Astrocyte (in vitro differentiated cells and primary cell): ENCODE measurements at regions not wholly inside any gene's neighbourhood (a gene's known extent, or its start where the extent isn't known, plus 50 kb on each side); places are given as distances from the start of the nearest gene placed in this dataset.

ENCODE experiments used
- DNase-seq: peaks from one replicate; pipeline ENCODE4 v3.0.0-alpha.2; 2010; ENCODE audit warnings: low read depth
- FAIRE-seq: peaks from 2 replicates; lab custom pipeline; 2011; peaks lifted over from hg19 to GRCh38; lab: Jason Lieb, UNC
- H2AFZ ChIP-seq: 2 replicates; pipeline ENCODE4 v1.6.0; 2012; ENCODE audit warnings: low read depth, low read length, inconsistent platforms
- H3K27ac ChIP-seq: 2 replicates; pipeline ENCODE4 v1.5.1; 2011; ENCODE audit warnings: low read depth, low read length, inconsistent platforms
- H3K27me3 ChIP-seq: 2 replicates; pipeline ENCODE4 v1.6.0; 2011; ENCODE audit warnings: low read length, inconsistent platforms; ENCODE audit not compliant: insufficient read depth
- H3K36me3 ChIP-seq: 2 replicates; pipeline ENCODE4 v1.5.1; 2011; ENCODE audit warnings: low read length, inconsistent platforms; ENCODE audit not compliant: insufficient read depth
- H3K4me1 ChIP-seq: 2 replicates; pipeline ENCODE4 v1.5.1; 2011; ENCODE audit warnings: low read length, inconsistent platforms; ENCODE audit not compliant: insufficient read depth
- H3K4me2 ChIP-seq: 2 replicates; pipeline ENCODE4 v1.6.0; 2012; ENCODE audit warnings: low read length, inconsistent platforms
- H3K4me3 ChIP-seq: 2 replicates; pipeline ENCODE4 v1.5.1; 2011; ENCODE audit warnings: low read depth, mild to moderate bottlenecking, low read length, inconsistent platforms; ENCODE audit not compliant: insufficient read depth
- H3K79me2 ChIP-seq: 2 replicates; pipeline ENCODE4 v1.6.0; 2012; ENCODE audit warnings: mild to moderate bottlenecking, low read length, inconsistent platforms; ENCODE audit not compliant: insufficient read depth
- H3K9ac ChIP-seq: 2 replicates; pipeline ENCODE4 v1.6.0; 2012; ENCODE audit warnings: mild to moderate bottlenecking, low read length, inconsistent platforms
- H3K9me3 ChIP-seq: 2 replicates; pipeline ENCODE4 v1.5.1; 2012; ENCODE audit warnings: low read depth, mild to moderate bottlenecking, low read length, inconsistent platforms; ENCODE audit not compliant: insufficient read depth
- H4K20me1 ChIP-seq: 2 replicates; pipeline ENCODE4 v1.6.0; 2012; ENCODE audit warnings: low read length, inconsistent platforms; ENCODE audit not compliant: insufficient read depth
- H3K27ac Mint-ChIP-seq: one replicate; pipeline ENCODE4 v1.8.0; 2021; ENCODE audit warnings: mild to moderate bottlenecking, mixed read lengths; ENCODE audit not compliant: unreplicated experiment
- H3K27me3 Mint-ChIP-seq: one replicate; pipeline ENCODE4 v1.8.0; 2021; ENCODE audit warnings: low read depth, mixed read lengths; ENCODE audit not compliant: unreplicated experiment
- H3K36me3 Mint-ChIP-seq: one replicate; pipeline ENCODE4 v1.8.0; 2021; ENCODE audit warnings: low read depth, mixed read lengths; ENCODE audit not compliant: unreplicated experiment
- H3K4me1 Mint-ChIP-seq: one replicate; pipeline ENCODE4 v1.8.0; 2021; ENCODE audit warnings: low read depth, mixed read lengths; ENCODE audit not compliant: unreplicated experiment
- H3K4me3 Mint-ChIP-seq: one replicate; pipeline ENCODE4 v1.8.0; 2021; ENCODE audit warnings: mild to moderate bottlenecking, moderate library complexity, mixed read lengths; ENCODE audit not compliant: unreplicated experiment
- H3K9me3 Mint-ChIP-seq: one replicate; pipeline ENCODE4 v1.8.0; 2021; ENCODE audit warnings: mild to moderate bottlenecking, mixed read lengths; ENCODE audit not compliant: unreplicated experiment
- EZH2 ChIP-seq: IDR thresholded peaks from 2 replicates; pipeline ENCODE4 v1.6.1; 2012; ENCODE audit warnings: mild to moderate bottlenecking, low read length, inconsistent platforms; ENCODE audit not compliant: insufficient read depth
- TF ChIP-seq, protein P1 (sequence below): IDR thresholded peaks from 2 replicates; pipeline ENCODE4 v1.5.1; 2011; ENCODE audit warnings: low read depth, mild to moderate bottlenecking, inconsistent platforms, low read length, moderate library complexity; ENCODE audit not compliant: insufficient read depth

DNA sequence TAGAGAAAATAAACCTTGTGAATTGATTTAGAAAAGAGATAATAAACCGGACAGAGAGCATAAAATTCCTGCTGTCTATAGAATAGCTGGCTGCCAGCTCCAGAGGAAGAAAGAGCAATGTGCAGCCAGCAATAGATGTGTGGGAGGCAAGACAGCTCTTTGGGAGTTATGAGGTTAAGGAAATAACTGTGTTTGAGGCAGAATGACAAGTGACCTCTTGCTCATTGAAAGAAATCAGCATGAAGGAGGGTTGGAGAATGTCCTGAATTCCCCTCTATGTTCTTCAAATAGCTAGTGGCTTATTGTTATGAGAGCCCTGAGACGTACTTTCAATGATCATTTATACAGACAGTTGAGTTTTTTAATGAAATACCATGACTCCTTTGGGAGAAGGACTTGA is 1009.9 kb upstream of the NXPH2 start:
- H2AFZ ChIP-seq, result no peak overlapping the region
- DNase-seq, result no peak
- H3K4me2 ChIP-seq, result no peak overlapping the region
- no peak overlapping the region for H3K9ac ChIP-seq
- TF ChIP-seq, protein P1, sequence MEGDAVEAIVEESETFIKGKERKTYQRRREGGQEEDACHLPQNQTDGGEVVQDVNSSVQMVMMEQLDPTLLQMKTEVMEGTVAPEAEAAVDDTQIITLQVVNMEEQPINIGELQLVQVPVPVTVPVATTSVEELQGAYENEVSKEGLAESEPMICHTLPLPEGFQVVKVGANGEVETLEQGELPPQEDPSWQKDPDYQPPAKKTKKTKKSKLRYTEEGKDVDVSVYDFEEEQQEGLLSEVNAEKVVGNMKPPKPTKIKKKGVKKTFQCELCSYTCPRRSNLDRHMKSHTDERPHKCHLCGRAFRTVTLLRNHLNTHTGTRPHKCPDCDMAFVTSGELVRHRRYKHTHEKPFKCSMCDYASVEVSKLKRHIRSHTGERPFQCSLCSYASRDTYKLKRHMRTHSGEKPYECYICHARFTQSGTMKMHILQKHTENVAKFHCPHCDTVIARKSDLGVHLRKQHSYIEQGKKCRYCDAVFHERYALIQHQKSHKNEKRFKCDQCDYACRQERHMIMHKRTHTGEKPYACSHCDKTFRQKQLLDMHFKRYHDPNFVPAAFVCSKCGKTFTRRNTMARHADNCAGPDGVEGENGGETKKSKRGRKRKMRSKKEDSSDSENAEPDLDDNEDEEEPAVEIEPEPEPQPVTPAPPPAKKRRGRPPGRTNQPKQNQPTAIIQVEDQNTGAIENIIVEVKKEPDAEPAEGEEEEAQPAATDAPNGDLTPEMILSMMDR, result no peak
- no peak for TF ChIP-seq EZH2
- H3K27me3 ChIP-seq, result no peaks in the 10 kb centered on the region
- Mint-ChIP-seq H3K27me3 (no peaks in the 10 kb centered on the region), H3K4me3 (no peak overlapping the region), H3K36me3 (no peaks in the 10 kb centered on the region), H3K27ac (no peak overlapping the region), H3K9me3 (no peaks in the 10 kb centered on the region), H3K4me1 (peaks cover under 1% of the 10 kb centered on the region)
- no peak overlapping the region for H3K4me3 ChIP-seq
- no peaks in the 10 kb centered on the region for H3K9me3 ChIP-seq
- no peaks in the 10 kb centered on the region for H3K4me1 ChIP-seq
- no peaks in the 10 kb centered on the region for H3K36me3 ChIP-seq
- no peak for FAIRE-seq
- no peak overlapping the region for H3K27ac ChIP-seq
- H4K20me1 ChIP-seq, result no peaks in the 10 kb centered on the region
- H3K79me2 ChIP-seq, result no peaks in the 10 kb centered on the region

DNA sequence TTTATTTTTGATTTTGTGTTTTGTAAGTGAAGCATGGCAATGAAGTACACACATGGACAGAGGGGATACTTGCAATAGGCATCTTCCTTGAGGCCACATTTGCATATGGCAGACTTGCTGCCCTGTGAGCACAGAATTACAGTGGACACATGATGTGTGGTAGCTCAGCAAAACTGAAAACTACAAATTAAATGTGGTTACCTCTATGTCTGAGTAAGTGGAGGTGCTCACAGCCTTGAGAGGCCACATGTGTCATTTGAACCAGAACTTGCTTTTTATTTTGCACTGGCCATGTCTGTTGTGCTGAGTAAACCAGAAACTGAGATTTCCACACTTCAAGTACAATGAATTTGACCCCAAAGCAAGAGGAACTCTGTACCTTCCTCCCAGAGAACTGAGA is 998.5 kb upstream of the NXPH2 start:
- TF ChIP-seq, protein P1, result no peak
- no peak for TF ChIP-seq EZH2
- no peaks in the 10 kb centered on the region for H3K9me3 Mint-ChIP-seq
- Histone ChIP-seq H3K27me3 (no peaks in the 10 kb centered on the region), H2AFZ (no peak overlapping the region), H3K9ac (no peak overlapping the region), H3K36me3 (no peaks in the 10 kb centered on the region), H4K20me1 (no peaks in the 10 kb centered on the region), H3K79me2 (no peaks in the 10 kb centered on the region), H3K27ac (no peak overlapping the region), H3K4me2 (no peak overlapping the region), H3K9me3 (no peaks in the 10 kb centered on the region), H3K4me3 (no peak overlapping the region), H3K4me1 (no peaks in the 10 kb centered on the region)
- H3K4me1 Mint-ChIP-seq, result no peaks in the 10 kb centered on the region
- H3K36me3 Mint-ChIP-seq, result no peaks in the 10 kb centered on the region
- DNase-seq (no peak), FAIRE-seq (no peak)
- no peak overlapping the region for H3K27ac Mint-ChIP-seq
- no peak overlapping the region for H3K4me3 Mint-ChIP-seq
- peaks cover 2% of the 10 kb centered on the region for H3K27me3 Mint-ChIP-seq

DNA sequence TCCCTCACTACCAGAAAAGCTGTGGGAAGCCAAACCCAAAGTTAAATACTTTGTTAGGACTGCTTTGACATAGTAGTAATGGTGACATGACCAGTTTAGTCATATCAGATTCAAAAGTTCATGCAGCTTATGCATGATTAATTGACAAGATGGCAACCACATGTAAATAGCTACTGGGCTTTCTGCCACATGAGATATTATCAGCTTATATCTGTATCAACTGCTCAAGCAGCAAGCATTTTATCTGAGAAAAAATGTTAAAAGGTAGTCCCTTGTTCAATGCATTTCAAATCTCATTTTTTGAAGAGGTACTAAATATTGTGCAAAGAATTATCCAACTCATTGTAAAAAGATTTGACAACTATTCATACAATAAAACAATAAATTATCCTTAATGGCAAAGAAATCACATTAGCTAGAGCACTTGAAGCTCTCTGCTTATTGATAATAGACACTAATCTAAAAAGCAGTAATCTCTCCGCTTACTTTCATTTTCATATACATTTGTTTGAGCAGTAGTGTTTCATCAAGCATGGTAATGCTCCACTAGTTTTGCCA is 993.6 kb upstream of the NXPH2 start:
- Histone ChIP-seq H3K79me2 (no peaks in the 10 kb centered on the region), H3K36me3 (no peaks in the 10 kb centered on the region), H3K4me1 (no peaks in the 10 kb centered on the region), H2AFZ (no peak overlapping the region), H3K9me3 (no peaks in the 10 kb centered on the region), H3K9ac (no peak overlapping the region), H3K27ac (no peak overlapping the region), H3K4me3 (no peak overlapping the region), H3K27me3 (no peaks in the 10 kb centered on the region), H3K4me2 (no peak overlapping the region), H4K20me1 (no peaks in the 10 kb centered on the region)
- Mint-ChIP-seq H3K27ac (no peak overlapping the region), H3K36me3 (no peaks in the 10 kb centered on the region), H3K9me3 (no peaks in the 10 kb centered on the region), H3K4me1 (no peaks in the 10 kb centered on the region), H3K27me3 (peaks cover 2% of the 10 kb centered on the region), H3K4me3 (no peak overlapping the region)
- FAIRE-seq (no peak), DNase-seq (peak; percentile 3)
- TF ChIP-seq EZH2, result no peak
- TF ChIP-seq, protein P1, result no peak
